ENCODE measurements at regions not wholly inside any gene's neighbourhood (a gene's known extent, or its start where the extent isn't known, plus 50 kb on each side); places are given as distances from the start of the nearest gene placed in this dataset.

GRCh38 chr9:14978022-14979000, 68.1 kb upstream of the FREM1 start:
- TF ChIP-seq, protein P1, sequence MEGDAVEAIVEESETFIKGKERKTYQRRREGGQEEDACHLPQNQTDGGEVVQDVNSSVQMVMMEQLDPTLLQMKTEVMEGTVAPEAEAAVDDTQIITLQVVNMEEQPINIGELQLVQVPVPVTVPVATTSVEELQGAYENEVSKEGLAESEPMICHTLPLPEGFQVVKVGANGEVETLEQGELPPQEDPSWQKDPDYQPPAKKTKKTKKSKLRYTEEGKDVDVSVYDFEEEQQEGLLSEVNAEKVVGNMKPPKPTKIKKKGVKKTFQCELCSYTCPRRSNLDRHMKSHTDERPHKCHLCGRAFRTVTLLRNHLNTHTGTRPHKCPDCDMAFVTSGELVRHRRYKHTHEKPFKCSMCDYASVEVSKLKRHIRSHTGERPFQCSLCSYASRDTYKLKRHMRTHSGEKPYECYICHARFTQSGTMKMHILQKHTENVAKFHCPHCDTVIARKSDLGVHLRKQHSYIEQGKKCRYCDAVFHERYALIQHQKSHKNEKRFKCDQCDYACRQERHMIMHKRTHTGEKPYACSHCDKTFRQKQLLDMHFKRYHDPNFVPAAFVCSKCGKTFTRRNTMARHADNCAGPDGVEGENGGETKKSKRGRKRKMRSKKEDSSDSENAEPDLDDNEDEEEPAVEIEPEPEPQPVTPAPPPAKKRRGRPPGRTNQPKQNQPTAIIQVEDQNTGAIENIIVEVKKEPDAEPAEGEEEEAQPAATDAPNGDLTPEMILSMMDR (IDR thresholded peaks at IDR 0.05; ENCODE audit: borderline replicate concordance, extremely low read depth, low read length, poor library complexity, severe bottlenecking) = no peak
- no peak for TF ChIP-seq EZH2 (IDR thresholded peaks at IDR 0.05; ENCODE audit: borderline replicate concordance, low read depth, low read length, severe bottlenecking)
